HEK293T (cell line): ENCODE measurements at regions not wholly inside any gene's neighbourhood (a gene's known extent, or its start where the extent isn't known, plus 50 kb on each side); places are given as distances from the start of the nearest gene placed in this dataset.

ENCODE experiments used
- ARNT ChIP-seq: fragments of 450-650 bp; IDR thresholded peaks from 2 replicates; pipeline ENCODE4 v1.6.1; 2017; ENCODE audit warnings: mild to moderate bottlenecking
- BHLHE40 ChIP-seq: fragments of 450-650 bp; IDR thresholded peaks from 2 replicates; pipeline ENCODE4 v1.6.1; 2016; ENCODE audit warnings: mild to moderate bottlenecking, moderate library complexity, borderline replicate concordance
- ELF4 ChIP-seq: fragments of 450-650 bp; IDR thresholded peaks from 2 replicates; pipeline ENCODE4 v1.6.1; 2017; ENCODE audit warnings: antibody characterized with exemption
- FOXA1 ChIP-seq: fragments of 450-650 bp; IDR thresholded peaks from 2 replicates; pipeline ENCODE4 v1.6.1; 2016; ENCODE audit warnings: mild to moderate bottlenecking
- FOXK2 ChIP-seq: fragments of 450-650 bp; IDR thresholded peaks from 2 replicates; pipeline ENCODE4 v1.6.1; 2016; ENCODE audit warnings: mild to moderate bottlenecking
- HDGF ChIP-seq: fragments of 450-650 bp; IDR thresholded peaks from 2 replicates; pipeline ENCODE4 v1.6.1; 2017; ENCODE audit warnings: antibody characterized with exemption, borderline replicate concordance
- L3MBTL2 ChIP-seq: fragments of 450-650 bp; conservative IDR thresholded peaks from 2 replicates; pipeline ENCODE4 v1.6.1; 2016; ENCODE audit warnings: mild to moderate bottlenecking
- LEF1 ChIP-seq: fragments of 450-650 bp; IDR thresholded peaks from 2 replicates; pipeline ENCODE4 v1.6.1; 2017; ENCODE audit warnings: mild to moderate bottlenecking, borderline replicate concordance
- PKNOX1 ChIP-seq: fragments of 450-650 bp; IDR thresholded peaks from 2 replicates; pipeline ENCODE4 v1.6.1; 2016
- SP1 ChIP-seq: fragments of 450-650 bp; IDR thresholded peaks from 2 replicates; pipeline ENCODE4 v1.6.1; 2017
- SUZ12 ChIP-seq: fragments of 450-650 bp; IDR thresholded peaks from 2 replicates; pipeline ENCODE4 v1.6.1; 2016; ENCODE audit warnings: mild to moderate bottlenecking

GRCh38 chr15:91376038-91376437 is 276.0 kb downstream of the SV2B start:
- TF ChIP-seq FOXK2 (no peak), HDGF (no peak), ELF4 (no peak), ARNT (no peak), PKNOX1 (no peak), FOXA1 (no peak), BHLHE40 (no peak), LEF1 (no peak), SUZ12 (no peak), L3MBTL2 (no peak), SP1 (no peak)
